Stimulated activated CD8-positive, alpha-beta memory T cell treated with anti-CD3 and anti-CD28 coated beads, Interleukin-12 subunit alpha, Interleukin-12 subunit beta, amount 100 ng/mL, for 24 hours (primary cell): ENCODE measurements at regions not wholly inside any gene's neighbourhood (a gene's known extent, or its start where the extent isn't known, plus 50 kb on each side); places are given as distances from the start of the nearest gene placed in this dataset.

ENCODE experiments used
- DNase-seq: peaks from one replicate; pipeline ENCODE4 v3.0.0-alpha.2; 2020; ENCODE audit errors: extremely low read depth

DNA sequence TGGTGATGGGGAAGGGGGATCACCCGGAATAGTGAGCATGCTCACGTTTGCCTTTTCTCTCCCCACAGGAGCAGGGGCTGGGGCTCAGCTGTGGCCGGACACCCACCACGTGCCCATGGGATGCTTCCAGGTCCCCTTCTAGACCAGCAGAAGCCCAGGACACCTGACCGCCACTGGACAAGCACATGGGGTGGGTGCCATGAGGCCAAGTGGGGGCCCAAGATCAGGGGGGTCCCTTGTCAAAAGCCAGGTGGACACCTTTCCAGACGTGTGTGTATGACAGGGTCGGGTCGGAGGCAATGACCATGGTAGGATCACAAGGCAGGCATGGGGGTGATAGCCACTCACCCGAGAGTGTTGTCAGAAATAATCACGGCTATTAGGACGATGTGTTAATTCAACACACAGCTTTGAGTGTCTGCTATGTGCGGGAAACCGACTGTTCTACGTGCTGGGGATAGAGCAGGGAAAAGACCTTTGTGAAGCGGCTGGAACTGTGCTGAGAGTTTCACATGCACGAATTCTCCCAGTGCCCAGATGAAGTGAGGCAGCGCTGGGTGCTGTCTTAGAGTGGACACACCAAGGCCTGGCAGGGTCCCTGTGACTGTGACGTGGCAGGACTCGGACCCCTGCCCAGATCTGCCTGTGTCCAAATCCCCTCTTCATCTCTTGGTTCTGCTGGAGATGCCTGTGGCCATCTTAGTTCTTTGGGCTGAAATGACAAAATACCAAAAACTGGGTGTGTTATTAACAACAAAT lies 244.7 kb downstream of the NDUFA10 start:
- DNase-seq, result no peak

DNA sequence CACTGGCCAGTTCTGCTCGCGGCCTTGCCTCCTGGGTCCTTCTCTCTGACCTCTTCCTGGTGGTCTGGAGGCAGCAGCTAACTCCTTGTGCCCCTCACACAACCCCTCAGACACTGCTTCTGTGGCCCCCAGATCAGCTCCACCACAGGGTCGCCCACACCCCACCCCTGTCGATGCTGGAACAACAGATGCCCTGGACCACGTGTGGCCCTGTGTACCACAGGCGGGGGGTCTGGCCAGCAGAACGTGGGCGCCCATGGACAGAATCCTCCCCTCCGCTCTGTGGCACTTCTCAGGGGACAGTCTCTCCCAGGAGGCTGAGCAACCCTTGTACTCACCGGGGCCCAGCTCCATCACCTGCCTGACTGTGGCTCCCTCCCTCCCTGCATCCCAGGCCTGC lies 245.6 kb downstream of the NDUFA10 start:
- DNase-seq, result no peak

DNA sequence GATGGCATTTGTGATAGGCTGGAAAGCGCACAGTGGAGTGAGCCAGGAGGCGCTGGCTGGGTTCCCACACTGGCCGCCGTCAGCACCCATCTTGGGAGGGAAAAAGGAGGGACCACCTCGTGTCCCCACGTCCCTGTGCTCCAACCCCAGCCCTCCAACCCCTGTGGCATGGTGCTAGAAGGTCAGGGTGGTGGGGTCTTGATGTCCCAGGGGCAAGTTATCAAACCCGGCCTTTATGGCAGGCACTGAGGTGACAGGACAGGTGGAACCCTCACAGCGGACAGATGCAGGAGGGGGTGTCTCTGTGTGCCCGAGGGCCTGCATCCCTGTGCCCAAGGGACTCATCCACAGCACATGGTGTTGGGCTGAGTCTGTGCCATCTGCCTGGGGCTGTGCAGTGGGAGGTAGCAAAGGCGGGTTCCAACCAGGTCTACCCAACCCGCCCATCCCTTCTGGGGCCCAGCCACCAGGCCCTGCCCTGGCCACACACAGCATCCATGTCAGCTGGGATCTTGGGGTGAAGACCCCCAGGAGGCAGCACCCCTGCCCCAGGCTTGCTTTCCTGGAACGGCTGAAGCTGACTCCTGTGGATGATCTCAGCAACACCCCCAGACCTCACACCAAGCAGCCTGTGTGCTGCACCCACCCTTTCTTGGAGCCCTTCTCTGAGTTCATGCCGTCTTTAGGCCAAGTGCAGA lies 246.1 kb downstream of the NDUFA10 start:
- no peak for DNase-seq

DNA sequence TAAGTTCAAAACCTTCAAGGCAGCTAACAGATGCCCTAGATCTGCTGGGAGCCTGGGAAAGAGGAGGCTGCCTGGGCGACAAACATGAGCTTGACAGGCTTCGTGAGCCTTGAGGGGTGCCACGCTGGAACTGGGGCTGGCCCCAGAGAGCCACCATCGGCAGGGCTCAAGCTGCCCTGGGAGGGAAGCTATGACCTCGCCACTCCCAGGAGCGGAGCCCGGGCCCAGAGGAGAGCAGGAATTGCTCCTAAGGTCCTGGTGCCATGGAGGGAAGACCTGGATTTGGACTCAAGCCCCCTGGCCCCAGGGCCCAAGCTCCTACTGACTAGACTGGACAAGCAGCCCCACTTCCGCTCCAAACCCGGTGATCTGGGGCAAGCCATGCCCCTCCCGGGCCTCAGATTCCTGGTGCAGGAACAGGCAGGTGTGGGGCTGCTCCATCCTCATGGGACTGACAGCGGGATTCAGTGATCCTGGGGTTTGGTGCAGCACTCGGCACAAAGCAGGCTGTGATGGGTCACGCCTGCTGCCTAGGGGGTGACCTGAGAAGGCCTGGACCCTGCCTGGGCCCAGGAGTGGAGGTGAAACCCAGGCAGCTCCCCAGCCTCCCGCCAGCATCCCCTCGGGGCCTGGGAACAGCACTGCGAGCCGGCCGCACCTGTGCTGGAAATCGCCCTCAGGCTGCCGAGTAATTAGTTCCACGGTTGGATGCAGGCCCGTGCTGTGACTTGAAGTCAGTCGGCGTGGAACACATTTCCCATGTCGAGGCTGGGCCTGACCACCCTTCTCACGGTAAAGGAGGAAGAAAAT lies 246.9 kb downstream of the NDUFA10 start:
- no peak for DNase-seq

DNA sequence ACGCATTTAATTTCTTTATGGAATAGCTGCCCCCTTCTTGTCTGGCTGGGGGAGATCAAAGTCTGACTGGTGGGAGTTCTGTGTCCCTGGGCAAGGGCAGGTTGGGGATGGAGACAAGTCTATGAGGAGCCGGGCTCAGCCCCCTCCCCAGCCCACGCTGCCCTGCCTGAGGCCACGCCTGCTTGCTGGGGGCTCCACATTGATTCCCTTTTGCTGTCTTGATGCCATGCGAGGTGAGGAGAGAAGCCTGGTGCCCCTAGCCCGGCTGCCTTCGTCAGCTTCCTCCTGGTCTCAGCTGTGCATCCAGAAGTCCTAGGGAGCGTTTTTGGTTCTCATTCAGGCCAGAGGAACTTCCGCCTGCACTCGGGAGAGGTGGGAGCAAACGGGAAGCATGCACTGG lies 247.9 kb downstream of the NDUFA10 start:
- DNase-seq, result no peak

DNA sequence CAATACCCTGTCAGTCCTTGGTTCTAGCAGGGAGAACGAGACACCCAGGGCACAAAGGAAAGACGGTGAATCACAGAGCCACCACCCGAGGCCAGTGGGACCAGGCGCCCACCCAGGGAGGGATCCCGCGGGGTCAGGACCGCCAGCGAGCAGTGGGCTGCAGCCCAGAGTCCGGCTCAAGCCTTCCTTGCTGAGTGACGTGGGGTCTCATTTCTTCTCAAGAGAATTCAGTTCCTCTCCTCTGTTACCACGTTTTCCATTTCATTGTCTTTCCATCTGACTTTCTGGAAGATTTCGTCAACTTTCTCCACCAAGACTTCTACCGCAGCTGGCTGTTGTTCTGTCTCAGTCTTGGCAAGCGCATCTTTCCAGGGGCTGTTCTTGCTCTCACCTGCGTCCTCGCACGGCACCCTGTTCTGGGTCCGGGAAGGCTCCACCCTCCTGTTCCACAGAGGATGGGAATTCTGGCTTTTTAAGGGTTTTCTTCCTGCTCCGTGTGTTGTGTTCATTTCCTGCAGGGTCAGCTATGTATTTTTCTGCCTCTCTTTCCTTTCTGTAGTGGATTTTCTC lies 248.6 kb downstream of the NDUFA10 start:
- no peak for DNase-seq

DNA sequence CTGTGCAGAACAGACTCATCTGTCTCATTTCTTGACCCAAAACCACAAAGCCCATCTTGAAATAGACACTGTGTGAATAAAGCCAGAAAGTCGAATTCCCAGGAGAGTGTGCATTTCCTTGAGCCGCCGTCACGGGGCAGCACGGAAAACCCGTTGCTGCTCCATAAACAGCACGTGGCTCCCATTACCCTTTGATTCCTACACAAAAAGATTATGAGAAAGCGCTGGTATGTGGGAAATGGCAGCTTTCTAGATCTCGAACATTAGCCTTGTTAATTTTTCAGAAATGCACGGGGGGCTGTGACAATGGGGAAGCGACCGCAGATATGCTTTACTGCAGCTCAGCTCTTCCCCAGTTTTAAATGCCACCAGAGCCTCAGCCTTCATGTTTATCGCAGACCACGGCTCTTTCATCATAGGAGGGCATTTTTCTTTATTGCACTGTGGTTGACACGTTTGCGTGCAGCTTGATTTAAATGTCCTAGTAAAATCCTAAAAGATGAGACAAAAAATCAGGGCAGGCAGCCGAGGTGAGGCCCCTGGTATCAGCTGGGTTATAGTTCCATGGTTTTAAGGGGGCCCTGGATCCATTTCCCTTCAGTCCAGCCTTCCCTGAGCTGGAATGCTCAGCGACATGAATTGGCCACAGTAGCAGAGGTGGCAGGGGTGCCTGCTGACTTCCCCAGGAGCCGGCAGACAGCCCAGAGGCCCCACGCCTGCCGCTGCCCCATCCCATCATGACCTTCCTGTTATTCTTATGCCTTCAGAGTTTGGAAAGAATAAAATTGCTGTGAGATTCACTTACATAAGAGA lies 249.3 kb downstream of the NDUFA10 start:
- no peak for DNase-seq

DNA sequence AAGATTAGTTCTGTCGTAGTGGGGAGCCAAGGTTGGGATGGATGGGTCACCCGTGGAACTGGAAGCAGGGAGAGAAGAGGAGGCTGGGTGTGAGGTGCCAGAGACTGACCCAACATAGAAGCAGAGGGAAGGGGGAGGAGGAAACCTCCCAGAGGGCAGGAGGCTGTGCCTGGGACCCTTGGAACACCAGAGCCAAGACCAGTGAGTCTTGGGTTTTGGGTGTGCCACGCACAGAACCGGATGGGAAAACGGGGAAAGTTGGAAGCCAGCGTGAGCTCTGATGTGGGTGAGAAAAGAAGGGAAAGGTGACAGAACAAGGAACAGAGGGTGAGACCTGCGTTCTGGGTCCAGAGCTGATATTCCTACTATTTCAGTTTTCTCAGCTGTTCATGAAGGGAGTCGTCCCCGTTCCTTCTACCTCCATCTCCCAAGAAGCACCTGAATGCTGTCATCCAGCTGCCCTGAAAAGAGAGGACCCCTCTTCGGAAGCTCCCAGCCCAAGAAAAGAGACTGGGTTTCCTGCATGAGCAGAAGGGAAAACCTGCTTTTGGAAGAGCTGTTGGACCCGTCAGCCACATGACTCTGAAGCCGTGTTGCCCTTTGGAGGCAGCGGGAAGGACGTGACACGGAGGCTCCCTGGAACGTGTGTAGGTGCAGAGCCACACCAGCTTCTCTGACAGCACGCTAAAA lies 250.1 kb downstream of the NDUFA10 start:
- no peak for DNase-seq

DNA sequence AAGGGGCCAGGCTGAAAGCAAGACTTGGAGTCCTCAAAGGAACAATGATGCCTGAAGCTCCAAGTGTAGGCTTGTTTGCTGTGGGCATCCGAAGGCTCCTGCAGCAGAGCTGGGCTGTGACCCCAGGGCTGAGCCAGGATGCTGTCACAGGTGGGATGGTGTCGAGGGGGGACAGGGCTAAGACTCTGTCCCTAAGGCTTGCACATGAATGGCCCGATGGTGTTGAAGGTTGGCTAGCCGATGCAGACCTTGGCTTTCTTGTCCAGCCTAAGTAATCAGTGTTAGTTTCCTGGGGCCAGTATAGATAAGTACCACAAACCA lies 251.0 kb downstream of the NDUFA10 start:
- no peak for DNase-seq

DNA sequence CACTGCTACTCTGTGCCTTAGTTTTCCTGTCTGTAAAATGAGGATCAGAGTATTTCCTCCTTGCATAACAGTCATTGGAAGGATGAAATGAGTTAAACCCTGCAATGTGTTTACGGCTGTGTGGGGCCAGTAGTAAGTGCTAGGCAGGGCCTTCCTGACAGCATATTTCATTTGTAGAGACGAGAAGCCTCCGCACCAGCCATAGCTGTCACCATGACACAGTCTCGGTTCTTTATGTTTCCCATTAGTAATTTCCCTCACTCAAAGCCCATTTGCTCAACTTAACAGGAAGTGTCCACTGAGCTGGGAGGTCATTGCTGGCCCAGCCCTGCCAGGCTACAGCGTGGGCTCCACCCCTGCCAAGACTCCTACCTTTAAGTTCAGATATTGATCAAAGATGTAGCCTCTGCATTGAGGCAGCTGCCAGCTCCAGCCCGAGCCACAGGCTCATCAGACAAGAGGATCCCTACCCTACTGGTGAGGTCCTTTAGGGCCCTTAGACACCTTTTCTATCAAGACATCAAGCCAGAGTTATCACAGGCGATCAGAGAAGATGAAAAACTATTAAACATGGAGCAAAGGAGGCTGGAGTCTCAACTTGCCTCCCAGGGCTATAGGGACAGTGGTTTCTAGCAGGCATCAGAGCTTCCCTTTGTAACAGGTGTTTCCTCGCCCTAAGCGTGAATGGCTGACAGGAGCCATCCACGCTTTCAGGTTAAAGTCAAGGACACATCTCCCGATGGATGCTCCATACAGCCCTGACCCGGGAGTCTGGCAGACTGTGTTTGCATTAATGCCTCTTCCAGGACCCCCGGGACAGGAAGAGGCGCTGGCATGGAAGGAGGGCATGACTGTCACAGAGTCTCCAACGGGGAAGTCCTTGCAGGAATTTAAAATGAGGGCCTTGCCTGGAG lies 251.7 kb downstream of the NDUFA10 start:
- DNase-seq, result no peak

DNA sequence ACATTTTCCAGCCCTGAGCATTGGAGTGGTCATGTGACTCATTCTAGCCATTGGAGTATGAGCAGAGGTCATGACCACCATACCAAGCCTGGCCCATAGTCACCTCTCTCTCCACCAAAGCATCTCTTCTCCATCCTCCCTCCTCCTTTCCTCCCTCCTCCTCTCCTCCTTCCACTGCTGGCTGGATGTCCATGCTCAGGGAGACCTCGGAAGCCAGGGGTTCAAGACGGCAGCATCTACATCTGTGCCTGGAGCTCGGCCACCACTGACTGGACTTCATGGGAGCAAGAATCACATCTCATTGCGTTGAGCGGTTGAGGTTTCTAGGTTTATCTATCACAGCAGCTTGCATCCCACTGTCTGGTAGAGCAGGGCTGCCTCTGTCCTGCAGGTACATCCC lies 252.4 kb downstream of the NDUFA10 start:
- DNase-seq, result no peak

DNA sequence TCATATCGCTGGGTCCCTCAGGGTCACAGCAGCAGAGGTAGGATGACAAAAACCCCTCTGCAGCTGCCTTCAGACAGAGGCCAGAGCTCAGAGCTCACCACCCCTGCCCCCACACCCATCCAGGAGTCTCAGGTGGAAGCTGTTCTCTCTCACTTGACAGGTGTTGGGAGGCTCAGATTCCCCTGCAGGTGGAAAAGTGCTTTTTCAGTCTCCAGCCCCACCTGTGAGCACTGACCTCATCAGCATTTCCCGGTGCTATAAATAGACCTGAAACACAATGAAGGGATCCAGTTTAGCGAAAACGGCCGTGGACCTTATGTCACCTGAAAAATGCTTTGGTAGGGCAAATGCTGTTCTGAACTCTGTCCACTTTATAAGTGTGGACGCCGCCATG lies 254.9 kb downstream of the NDUFA10 start:
- DNase-seq, result no peak

DNA sequence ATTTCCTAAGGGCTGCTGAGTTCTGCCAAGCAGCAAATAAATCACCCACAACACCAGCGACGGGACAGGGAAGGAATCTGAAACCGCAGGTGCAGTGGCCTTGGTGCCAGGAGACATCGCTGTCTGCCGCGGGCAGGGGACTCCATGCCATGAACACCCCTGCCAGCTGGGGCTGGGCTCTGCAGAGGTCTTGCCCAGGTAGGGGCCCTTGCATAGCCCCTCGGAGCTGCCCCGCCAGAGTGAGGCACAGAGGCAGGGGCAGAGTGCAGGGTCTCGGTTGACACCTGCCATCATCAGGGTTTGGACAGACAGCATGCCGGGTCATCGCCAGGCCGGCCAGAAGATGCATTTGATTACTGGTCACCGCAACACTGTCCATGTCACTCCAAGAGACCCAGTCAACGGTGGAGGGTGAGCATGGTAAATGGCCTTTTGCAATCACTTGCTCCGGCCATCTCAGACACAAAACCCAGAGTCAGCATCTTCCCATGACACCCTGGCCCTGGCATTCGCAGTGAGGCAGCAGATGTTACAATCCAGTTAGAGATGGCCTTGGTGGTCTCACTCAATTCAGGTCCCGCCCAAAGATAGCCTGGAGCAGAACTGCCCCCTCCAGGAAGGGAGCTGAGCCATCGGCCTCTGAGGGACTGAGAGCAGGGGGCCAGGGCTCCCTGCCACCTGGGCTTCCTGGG lies 255.4 kb downstream of the NDUFA10 start:
- no peak for DNase-seq

DNA sequence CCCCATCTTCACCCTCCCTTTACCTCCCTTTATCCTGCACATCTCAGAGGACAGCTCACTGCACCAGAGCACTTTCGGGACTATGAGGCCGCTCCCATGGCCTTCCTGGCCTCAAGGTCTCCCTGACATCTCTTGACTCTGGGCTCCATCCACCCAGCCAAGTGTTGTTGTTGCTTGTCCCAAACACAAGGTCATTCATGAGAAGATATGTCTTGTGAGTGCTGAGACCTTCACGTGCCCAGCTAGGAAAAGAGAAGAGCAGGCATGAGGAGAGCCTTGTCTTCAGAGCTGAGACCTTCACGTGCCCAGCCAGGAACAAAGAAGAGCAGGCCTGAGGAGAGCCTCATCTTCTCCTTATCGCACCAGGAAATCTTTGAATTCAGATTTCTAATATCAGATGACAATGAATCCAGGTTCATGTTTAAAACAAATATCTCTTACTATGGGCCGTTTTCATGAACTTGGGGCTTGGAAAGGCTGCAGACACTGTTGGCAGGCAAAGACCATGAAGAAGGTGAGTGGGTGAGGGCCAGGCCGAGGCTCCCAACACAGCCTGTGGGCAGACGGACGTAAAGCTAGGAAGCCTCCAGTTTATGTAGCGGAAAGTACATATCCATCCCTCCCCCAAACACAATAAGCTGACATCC lies 256.1 kb downstream of the NDUFA10 start:
- DNase-seq, result no peak

DNA sequence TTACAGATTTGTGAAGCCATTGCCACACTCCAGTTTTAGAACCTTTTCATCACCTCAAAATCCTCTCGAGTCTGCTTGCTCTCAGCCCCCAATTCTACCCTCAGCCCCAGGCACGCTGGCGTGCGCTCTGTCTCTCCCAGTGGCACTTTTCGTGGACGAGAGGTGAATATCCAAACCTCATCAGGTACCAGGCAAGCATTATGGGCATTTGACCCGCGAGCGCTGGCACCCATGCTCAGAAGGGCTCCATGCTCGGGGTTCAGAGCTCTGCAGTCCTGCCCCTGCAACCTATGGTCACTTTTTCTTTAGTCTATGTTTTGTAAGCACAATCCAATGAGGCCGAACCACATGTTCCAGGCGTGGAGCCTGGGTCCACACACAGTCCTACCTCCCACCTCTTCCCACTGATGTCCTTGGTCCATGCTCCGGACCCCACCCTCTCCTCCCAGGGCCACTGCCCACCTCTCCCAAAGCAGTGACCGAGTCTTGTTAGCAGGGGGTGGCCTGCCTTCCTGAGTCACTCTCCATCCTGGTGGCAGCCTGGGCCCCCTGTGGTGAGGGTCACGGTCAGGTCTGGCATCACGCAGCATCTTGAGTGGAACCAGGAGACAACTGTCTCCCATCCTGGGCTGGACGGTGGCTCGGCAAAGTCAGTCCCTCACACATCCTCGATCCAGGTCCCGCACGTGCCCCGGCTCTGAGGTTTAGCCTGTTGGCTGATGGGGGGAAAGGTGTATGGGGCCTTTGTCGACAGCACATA lies 256.9 kb downstream of the NDUFA10 start:
- no peak for DNase-seq

DNA sequence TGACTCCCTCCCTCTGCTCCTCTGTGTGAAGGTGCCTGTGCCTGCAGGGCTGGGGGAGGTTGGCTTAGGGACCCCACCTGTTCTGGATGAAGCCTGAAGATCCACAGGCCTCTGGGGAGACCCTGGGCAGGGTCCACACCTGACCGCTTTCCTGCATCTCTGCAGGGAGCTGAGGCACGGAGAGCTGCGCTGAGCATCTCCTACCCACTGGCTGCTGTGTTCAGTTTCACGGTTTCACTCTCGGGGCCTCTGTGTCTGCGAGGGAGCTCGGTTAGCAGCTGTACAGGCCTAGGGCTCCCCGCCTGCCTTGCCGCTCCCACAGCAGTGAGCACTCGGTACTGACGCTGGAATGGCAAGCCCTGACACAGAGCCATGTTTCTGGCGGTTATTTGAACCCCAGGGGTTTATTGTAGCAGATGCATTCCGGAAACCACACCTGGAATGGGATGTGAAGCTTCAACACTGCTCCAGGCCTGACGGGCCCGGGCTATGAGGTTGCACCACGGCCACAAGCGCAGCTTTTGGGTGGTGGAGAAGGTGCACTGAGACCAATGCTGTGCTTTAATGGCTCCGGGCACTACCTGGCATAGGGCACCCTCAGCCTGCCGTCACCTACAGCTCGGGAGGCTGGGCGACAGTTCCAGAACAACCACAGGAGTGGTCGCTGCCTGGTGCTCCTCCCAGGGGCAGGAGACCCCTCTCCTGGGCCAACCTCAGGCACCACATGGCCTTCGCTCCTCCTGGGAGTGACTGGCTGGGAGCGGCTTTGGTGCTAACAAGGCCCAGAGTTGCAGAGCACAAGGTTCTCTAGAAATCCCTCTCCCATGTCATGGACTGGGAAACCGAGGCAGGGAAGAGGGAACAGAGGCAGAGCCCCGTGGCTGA lies 257.9 kb downstream of the NDUFA10 start:
- DNase-seq, result no peak

DNA sequence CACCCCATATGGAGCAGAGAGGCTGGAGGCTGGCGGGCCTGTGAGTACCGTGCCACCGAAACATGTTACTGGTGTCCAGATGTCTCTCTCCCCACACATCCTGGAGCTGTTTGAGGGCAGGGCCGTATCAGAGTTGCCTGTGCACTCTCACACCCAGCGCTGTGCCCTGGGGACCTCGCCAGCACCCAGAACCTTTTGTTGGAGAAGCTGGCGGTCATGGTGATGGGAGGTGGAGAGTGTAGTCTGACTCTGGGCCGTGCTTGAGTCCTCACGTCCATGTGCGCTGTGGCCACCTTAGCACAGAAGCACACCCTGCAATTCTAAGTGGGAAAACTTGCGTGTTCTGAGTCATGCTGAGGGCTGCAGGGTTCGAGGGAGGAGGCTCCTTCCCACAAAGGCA lies 259.2 kb downstream of the NDUFA10 start:
- DNase-seq, result no peak
